Activated CD8-positive, alpha-beta T cell treated with anti-CD3 and anti-CD28 coated beads for 36 hours (primary cell): ENCODE measurements at regions not wholly inside any gene's neighbourhood (a gene's known extent, or its start where the extent isn't known, plus 50 kb on each side); places are given as distances from the start of the nearest gene placed in this dataset.

Experiments
- ATAC-seq: fragments of 200-7000 bp; cut with Tn5 transposase; one replicate; pipeline ENCODE4 v1.10.0; 2021; ENCODE audit warnings: mild to moderate bottlenecking, moderate library complexity
- CTCF ChIA-PET: fragments of 350-600 bp; sonication (Branson Sonifier 250); formaldehyde crosslinking; loops from one replicate; lab custom pipeline; 2021; ENCODE audit warnings: antibody characterized with exemption; lab: Charles Lee
- POLR2A ChIA-PET: fragments of 350-600 bp; sonication (Branson Sonifier 250); formaldehyde crosslinking; loops from one replicate; lab custom pipeline; 2021; ENCODE audit warnings: antibody characterized with exemption; lab: Charles Lee
- DNase-seq: peaks from one replicate; pipeline ENCODE4 v3.0.0-alpha.2; 2020
- H3K27ac Mint-ChIP-seq: one replicate; pipeline ENCODE4 v1.8.0; 2021; ENCODE audit warnings: mild to moderate bottlenecking, mixed read lengths
- H3K27me3 Mint-ChIP-seq: one replicate; pipeline ENCODE4 v1.8.0; 2021; ENCODE audit warnings: mixed read lengths
- H3K36me3 Mint-ChIP-seq: one replicate; pipeline ENCODE4 v1.8.0; 2021; ENCODE audit warnings: low read depth, mixed read lengths
- H3K4me1 Mint-ChIP-seq: one replicate; pipeline ENCODE4 v1.8.0; 2021; ENCODE audit warnings: low read depth, mixed read lengths
- H3K4me3 Mint-ChIP-seq: one replicate; pipeline ENCODE4 v1.8.0; 2021; ENCODE audit warnings: mild to moderate bottlenecking, moderate library complexity, mixed read lengths
- H3K9me3 Mint-ChIP-seq: one replicate; pipeline ENCODE4 v1.8.0; 2021; ENCODE audit warnings: mixed read lengths
- CTCF ChIP-seq: fragments of 200-600 bp; IDR thresholded peaks from one replicate; pipeline ENCODE4 v1.8.0; 2022; ENCODE audit warnings: antibody characterized with exemption, mild to moderate bottlenecking
- intact Hi-C: fragments of 100-400 bp; cut with micrococcal nuclease; formaldehyde crosslinking; loops from one replicate; pipeline ENCODE4 v1.10.0; 2022

DNA sequence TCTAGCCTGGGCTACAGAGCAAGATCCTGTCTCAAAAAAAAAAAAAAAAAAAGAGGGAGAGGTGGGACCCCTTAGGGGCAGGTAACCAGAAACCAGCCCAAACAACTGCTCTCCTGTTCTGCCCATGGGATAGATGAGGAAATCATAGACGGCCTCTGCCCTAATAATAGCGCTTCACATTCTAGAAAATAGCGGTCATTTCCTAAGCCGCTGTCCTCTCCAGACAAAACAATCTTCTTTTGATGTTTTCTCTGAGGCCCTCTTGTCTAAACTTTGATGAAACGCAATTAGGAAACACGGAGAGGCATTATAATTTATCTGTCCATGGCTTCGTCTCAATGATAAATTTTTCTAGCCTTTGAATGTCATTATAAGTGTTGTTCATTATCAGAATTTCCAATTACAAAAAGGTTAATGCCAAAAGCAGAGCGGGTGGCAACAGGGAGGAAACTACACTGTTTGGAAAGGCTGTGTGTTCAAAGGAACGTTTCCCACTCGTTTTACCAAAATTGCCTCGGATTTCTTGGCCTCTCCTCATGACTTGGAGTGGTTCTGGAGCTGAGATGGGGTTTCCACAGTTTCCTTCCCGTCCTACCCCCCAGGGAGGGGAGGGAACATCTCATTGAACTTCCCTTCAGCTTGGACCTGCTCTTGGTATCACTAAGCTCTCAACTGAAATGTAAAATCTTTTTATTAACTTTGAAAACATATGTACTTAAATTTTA lies 151.6 kb upstream of the ZNF236 start:
- Mint-ChIP-seq H3K27ac (no peak overlapping the region), H3K27me3 (peaks cover 6% of the 10 kb centered on the region), H3K36me3 (no peaks in the 10 kb centered on the region), H3K4me1 (no peaks in the 10 kb centered on the region), H3K9me3 (no peaks in the 10 kb centered on the region), H3K4me3 (no peak overlapping the region)
- DNase-seq (no peak), ATAC-seq (no peak)
- intact Hi-C loops = no loop called here
- ChIA-PET CTCF (interaction anchor here (1.0 to 1.3 kb wide), 2 partner anchors 39 to 272 kb away, joined by 3 to 5 read pairs; no protein-coding TSS in a partner anchor), POLR2A (no interaction called here)
- no peak for TF ChIP-seq CTCF

DNA sequence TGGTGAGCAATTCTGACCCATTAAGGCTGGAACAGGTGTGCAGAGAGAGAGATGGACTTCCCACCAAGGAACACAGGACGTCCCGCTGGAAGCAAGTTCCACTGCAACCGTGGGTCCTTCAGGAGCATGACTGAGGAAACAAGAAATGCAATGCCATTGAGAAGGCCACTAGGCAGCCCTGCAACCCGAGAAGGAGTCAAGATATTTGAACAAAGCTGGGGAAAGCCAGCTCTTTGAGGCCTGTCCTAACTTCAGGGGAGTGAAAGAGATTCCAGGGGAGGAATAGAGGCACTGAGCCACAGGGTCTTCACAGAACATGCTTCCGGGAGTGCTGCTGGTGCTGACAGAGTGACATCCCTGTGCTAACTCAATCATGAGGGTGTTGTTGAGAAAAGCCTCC lies 153.8 kb upstream of the ZNF236 start:
- Mint-ChIP-seq H3K27me3 (peaks cover 4% of the 10 kb centered on the region), H3K9me3 (no peaks in the 10 kb centered on the region), H3K4me3 (no peak overlapping the region), H3K4me1 (no peaks in the 10 kb centered on the region), H3K27ac (no peak overlapping the region), H3K36me3 (no peaks in the 10 kb centered on the region)
- TF ChIP-seq CTCF = no peak
- POLR2A ChIA-PET = no interaction called here
- ATAC-seq (no peak), DNase-seq (no peak)
- CTCF ChIA-PET = no interaction called here
- intact Hi-C loops = no loop called here

DNA sequence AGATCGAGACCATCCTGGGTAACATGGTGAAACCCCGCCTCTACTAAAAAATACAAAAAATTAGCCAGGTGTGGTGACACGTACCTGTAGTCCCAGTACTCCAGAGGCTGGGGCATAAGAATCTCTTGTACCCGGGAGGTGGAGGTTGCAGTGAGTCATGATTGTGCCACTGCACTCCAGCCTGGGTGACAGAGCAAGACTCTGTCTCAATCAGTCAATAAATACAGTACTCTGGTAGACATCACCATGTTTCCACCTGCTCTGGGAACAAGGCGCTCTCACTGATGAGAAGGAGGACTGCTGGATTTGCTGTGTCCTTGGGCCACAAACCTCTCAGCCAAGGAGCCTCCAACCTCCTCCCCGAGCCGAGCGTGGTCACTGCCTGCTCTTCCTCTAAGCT lies 154.2 kb upstream of the ZNF236 start:
- TF ChIP-seq CTCF = no peak
- DNase-seq (no peak), ATAC-seq (no peak)
- H3K4me1 Mint-ChIP-seq = no peaks in the 10 kb centered on the region
- CTCF ChIA-PET = no interaction called here
- peaks cover 3% of the 10 kb centered on the region for H3K27me3 Mint-ChIP-seq
- no peak overlapping the region for H3K27ac Mint-ChIP-seq
- H3K9me3 Mint-ChIP-seq = no peaks in the 10 kb centered on the region
- H3K4me3 Mint-ChIP-seq = no peak overlapping the region
- H3K36me3 Mint-ChIP-seq = no peaks in the 10 kb centered on the region
- intact Hi-C loops = no loop called here
- POLR2A ChIA-PET = no interaction called here

- ATAC-seq (no peak), DNase-seq (no peak)
- POLR2A ChIA-PET = no interaction called here
- Mint-ChIP-seq H3K9me3 (no peaks in the 10 kb centered on the region), H3K4me3 (no peak overlapping the region), H3K36me3 (no peaks in the 10 kb centered on the region), H3K27ac (no peak overlapping the region), H3K27me3 (peaks cover 3% of the 10 kb centered on the region), H3K4me1 (no peaks in the 10 kb centered on the region)
- intact Hi-C loops = no loop called here
- CTCF ChIA-PET = no interaction called here
- no peak for TF ChIP-seq CTCF
These were observed 154.8 kb upstream of the ZNF236 start for GRCh38 chr18:76667603-76668002.

DNA sequence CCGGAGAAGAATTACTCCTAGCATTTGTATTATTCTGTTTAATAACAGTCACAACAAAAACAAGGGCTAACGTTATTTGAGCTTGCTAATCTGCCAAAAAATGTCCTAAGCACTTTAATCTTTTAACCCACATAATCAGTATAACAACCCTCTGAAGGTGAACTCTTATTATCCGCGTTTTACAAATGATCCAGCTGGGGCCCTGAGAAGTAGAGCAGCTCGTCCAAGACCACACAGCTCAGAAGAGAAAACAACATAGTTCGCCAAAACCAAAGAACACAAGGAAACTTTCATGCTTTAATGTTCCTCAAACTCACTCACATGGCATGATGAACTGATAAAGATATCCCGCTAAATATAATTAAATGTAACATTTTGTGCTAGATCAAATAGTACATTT lies 159.7 kb upstream of the ZNF236 start:
- H3K27me3 Mint-ChIP-seq = peaks cover 10% of the 10 kb centered on the region
- no peak overlapping the region for H3K4me3 Mint-ChIP-seq
- CTCF ChIA-PET = no interaction called here
- TF ChIP-seq CTCF = no peak
- no peaks in the 10 kb centered on the region for H3K36me3 Mint-ChIP-seq
- H3K4me1 Mint-ChIP-seq = peaks cover 10% of the 10 kb centered on the region
- DNase-seq = no peak
- H3K9me3 Mint-ChIP-seq = no peaks in the 10 kb centered on the region
- no peak for ATAC-seq
- intact Hi-C loops = no loop called here
- H3K27ac Mint-ChIP-seq = no peak overlapping the region
- POLR2A ChIA-PET = interaction anchor here (0.6 to 0.8 kb wide), 2 partner anchors 39 to 523 kb away, joined by 3 read pairs; no protein-coding TSS in a partner anchor
